HG03103 (cell line): ENCODE measurements at regions not wholly inside any gene's neighbourhood (a gene's known extent, or its start where the extent isn't known, plus 50 kb on each side); places are given as distances from the start of the nearest gene placed in this dataset.
"Not testable (repeated sequence)": the region's sequence is repeated elsewhere in the genome, so short reads cannot be mapped to it uniquely, and the experiment has no call there.

Experiments used
- ATAC-seq: cut with Tn5 transposase; IDR thresholded peaks from one replicate; pipeline ENCODE4 v1.9.1; 2021; ENCODE audit warnings: low read depth; ENCODE audit not compliant: unreplicated experiment

DNA sequence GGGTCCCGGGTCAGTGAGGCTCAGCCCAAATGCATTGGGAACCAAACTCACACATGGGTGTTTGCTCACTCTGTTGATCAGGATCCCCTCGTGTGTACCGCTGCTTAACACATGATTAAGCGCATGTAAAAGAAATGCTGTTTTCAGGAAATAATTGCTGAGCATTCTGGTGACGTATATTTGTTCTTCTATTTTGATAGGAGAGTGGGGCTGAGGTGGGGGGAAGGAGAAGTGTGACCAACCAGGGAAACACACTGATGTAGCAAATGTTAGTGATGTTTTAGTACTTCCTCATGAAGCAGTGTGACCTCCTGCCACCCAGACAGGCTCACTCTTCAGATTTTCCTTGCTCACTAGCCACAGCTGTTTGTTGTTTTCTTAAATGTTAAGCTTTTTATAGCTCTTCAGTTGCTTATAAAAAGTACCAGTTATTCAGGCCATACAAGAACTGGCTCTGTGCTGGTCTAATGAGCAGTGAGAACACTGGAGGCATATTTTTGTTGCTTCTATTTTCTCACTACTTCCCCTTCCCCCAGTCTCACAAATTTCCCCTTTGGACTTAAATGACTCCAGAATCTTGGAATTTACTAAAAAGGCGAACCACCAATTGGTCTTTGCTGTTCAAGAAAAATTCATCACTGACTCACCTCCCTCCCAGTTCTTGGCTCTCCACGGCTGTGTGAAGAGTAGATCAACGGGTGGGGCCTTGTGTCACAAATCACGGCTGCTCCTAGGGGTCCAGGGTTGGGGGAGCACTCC is 79.2 kb upstream of the BACH2 start:
- ATAC-seq: no peak

DNA sequence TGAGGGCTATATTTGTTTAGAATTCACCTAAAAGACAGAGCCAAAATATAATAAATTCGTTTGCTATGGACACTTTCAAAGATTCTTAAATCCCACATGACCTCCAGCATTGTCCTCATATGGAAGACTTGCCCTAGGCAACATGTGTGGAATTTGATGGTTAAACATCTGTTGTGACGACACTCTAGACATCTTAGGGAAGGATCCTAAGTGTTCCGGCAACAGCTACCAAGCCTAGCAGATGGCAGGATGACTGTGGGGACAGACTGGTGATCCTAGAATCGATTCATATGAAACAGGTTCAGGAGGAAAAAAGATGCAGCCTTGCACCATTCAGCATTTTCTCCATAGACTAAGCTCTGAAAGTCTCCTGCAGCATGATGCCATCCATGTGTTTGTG is 77.6 kb upstream of the BACH2 start:
- no peak for ATAC-seq

DNA sequence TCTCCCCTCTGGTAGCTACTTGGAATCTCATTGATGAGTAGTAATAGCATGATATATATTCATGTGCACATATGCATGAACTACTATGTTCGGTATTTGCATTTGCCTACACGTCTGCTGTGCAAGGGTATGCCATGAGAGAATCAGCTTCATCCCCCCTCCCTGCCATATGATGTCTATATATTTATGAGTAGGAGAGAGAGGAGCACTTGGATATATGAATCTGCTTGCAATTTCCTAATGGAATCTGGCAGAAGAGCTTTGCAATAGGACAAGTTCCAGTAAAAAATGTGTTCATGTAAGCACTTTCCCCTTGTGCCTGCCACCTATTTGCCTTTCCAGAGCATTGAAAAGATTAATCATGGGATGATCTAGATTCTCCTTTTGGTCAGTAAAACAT is 76.2 kb upstream of the BACH2 start:
- ATAC-seq: no peak

- ATAC-seq: no peak
Observed at GRCh38 chr6:90372450-90372849, 75.8 kb upstream of the BACH2 start.

DNA sequence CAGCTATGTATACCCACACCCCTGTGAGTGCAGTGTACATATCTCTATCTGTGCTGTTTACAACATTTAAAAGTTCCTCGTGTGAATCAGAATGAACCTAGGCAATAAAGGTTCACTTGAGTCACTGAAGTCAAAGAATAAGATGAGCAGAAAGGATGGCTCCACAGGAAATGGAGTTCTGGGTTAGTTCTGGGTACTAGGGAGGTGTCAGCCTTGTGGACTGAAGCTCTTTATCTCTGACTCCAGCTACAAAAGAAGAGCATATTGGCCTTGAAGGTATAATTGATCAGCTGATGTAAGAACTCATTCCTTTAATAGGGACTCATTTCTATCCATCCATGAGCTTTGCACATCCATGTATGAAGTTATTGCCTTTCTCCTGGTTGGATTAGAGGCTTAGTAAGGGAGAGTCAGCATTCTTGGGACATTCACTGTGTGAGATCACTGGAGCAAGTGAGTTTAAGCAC is 73.9 kb upstream of the BACH2 start:
- no peak for ATAC-seq

DNA sequence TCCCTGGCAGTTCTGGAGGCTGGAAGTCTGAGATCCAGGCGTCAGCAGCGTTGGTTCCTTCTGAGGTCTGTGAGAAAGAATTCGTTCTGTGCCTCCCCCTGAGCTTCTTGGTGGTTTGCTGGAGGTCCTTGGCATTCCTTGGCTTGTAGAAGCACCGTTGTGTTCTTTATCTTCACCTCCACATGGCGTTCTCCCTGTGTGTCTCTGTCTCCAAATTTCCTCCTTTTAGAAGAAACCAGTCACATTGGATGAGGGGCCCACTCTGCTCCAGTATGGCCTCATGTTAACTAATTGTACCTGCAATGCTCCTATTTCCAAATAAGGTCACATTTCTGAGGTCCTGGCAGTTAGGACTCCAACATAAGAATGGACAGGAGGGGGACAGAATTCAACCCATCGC is 73.0 kb upstream of the BACH2 start:
- no peak for ATAC-seq

- peak; percentile 100 for ATAC-seq
Observed at GRCh38 chr6:90369024-90369519, 72.4 kb upstream of the BACH2 start.

DNA sequence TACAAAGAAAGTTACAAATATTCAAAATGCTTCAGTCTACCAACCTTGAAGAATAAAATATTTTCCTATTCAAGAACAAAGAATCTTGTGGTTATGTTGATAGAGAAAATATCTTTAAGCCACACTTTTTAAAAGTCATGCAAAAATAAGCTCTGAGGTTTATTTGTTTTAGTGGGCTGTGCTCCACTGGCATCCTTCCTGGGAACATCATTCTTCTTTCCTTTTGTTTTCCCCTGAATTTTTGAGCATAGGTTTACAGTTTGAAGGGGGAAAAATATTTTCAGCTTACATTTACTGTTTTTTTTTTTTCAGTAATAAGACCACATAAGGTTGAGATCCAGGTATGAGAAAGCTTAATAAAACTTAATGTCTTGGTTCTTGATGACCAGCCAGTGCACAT is 72.0 kb upstream of the BACH2 start:
- ATAC-seq: no peak

GRCh38 chr6:90368001-90368400 is 71.4 kb upstream of the BACH2 start:
- ATAC-seq: no peak

DNA sequence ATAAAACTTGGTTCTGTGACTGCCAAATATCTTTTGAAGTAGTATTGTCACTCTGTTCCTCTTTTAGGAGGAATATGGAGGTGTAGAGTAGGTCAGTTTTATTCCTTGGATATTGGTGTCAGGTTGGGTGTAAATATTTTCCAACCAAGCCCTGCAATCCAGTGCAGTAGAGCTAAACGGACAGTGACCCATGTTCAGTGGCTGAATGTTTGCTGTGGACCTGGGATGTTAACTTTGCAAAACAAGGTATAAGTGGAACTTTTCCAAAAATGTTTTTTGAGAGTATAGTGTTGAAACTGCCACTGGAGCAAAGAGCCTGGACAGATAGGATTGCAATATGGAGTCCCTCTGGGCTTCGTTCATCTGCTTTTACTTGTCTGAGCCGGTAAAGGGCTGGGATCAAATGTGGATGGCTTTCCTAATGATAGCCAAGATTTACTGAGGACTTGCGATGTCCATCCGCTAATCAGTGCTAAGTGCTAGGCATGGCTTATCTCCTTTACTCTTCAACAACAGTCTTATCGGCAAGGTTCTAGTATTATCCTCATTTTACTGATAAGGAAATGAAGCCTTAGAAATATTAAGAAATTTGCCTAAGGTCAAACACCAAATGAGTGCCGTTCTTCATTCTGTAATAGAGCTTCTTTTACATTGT is 69.0 kb upstream of the BACH2 start:
- ATAC-seq: no peak

GRCh38 chr6:90365002-90365401 is 68.4 kb upstream of the BACH2 start:
- no peak for ATAC-seq

DNA sequence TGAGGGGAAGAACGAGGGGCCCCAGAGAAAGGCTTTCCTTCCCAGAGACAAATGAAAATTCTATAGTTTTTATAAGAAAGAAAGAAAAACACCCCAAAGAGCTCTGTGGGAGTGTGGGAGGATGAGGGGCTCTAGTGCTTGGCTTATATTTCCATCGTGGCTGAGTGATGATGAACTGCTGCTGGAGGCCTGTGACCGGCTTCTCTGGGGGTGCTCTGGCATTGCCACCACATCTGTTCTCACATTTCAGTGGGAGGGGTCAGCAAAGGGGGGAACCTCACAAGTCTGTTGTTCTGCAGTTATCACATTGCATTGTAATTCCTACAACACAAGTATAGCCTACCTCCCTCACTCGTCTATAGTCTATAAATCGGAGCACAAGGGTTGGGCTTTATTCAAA is 67.6 kb upstream of the BACH2 start:
- ATAC-seq: no peak

DNA sequence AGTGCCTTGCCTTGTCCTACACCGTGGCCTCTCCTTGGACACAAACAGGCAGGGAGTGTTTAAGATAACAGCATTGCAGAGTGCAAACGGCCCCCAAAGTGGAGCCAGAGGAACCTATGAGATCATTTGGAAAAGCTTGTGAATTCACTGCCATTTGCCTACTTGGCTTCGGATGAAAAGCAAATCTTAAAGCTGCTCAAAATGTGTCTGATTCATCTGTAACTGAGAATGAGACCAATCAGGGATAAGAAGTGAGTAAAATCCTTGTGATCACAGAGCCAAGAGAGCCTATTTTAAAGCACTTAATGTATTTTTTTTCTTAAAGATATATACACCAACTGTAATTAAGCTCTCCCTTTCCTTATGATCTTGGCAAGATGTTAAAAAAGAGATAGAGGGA is 65.7 kb upstream of the BACH2 start:
- ATAC-seq: no peak

- ATAC-seq: no peak
Observed at GRCh38 chr6:90361174-90361573, 64.5 kb upstream of the BACH2 start.

- not testable (repeated sequence) for ATAC-seq
Observed at GRCh38 chr6:90358036-90358770, 61.6 kb upstream of the BACH2 start.

DNA sequence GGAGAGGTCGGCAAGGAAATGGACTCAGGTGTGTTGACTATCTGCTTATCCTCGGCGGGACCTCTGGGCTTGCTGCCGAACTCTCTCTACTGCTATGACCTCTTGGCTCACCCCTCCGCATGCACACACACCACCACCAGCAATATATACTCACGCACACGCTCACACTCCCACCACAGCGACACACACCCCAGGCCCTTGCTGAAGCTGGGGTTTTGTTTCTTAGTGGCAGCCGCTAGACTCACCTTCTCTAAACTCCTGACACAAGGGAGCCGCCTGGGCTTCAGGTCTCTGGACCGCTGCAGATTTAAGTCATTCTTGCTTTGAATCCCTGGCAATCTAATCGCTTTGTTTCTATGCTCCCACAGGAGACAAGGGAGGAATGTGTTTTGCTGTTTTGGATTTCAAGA is 59.4 kb upstream of the BACH2 start:
- no peak for ATAC-seq

DNA sequence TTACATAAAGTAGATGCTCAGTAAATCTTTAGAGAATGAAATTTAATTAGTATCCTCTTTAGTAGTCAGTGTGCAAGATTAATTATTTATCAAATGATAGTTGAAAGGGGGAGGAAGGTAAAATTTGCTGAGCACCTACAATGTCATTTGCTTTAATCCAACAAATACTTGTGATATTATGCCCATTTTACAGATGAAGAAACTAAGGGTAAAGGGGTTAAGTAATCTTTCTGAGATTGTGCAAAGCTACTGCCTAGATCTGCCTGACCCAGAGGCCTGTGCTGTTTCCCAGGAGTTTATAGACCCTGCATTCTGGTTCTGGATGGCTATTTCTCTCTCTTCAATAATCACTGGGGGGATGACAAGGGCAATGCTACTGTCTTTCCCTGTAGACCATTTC is 58.3 kb upstream of the BACH2 start:
- ATAC-seq: no peak

- no peak for ATAC-seq
Observed at GRCh38 chr6:90351696-90352095, 55.1 kb upstream of the BACH2 start.

- ATAC-seq: no peak
Observed at GRCh38 chr6:90350689-90351554, 54.3 kb upstream of the BACH2 start.

GRCh38 chr6:90347411-90347851 is 50.8 kb upstream of the BACH2 start:
- ATAC-seq: no peak
